ENCODE measurements at regions not wholly inside any gene's neighbourhood (a gene's known extent, or its start where the extent isn't known, plus 50 kb on each side); places are given as distances from the start of the nearest gene placed in this dataset.

GRCh38 chr5:54602475-54602874 is 84.9 kb downstream of the SNX18 start:
- no peak for DNase-seq

- no peak for DNase-seq
Observed at GRCh38 chr5:54601411-54602230, 84.1 kb downstream of the SNX18 start.
